OCI-LY1 (cell line): ENCODE measurements at regions not wholly inside any gene's neighbourhood (a gene's known extent, or its start where the extent isn't known, plus 50 kb on each side); places are given as distances from the start of the nearest gene placed in this dataset.

Source experiments
- H2AFZ ChIP-seq: fragments of 200-600 bp; sonication (generic), shearing (Covaris generic); 2 replicates; pipeline ENCODE4 v1.6.0; 2014; ENCODE audit warnings: antibody characterized with exemption, mild to moderate bottlenecking, low read length
- H3F3A ChIP-seq: fragments of 200-600 bp; sonication (generic), shearing (Covaris generic); 2 replicates; pipeline ENCODE4 v1.6.0; 2014; ENCODE audit warnings: mild to moderate bottlenecking, antibody characterized with exemption, low read length, moderate library complexity; ENCODE audit not compliant: insufficient read depth
- H3K27ac ChIP-seq: fragments of 200-600 bp; sonication (generic); 2 replicates; pipeline ENCODE4 v1.5.1; 2014; ENCODE audit warnings: low read length, mixed run types, mild to moderate bottlenecking, low read depth; ENCODE audit not compliant: poor library complexity, severe bottlenecking
- H3K27me3 ChIP-seq: fragments of 200-600 bp; sonication (generic); 2 replicates; pipeline ENCODE4 v1.6.0; 2014; ENCODE audit warnings: antibody characterized with exemption, mild to moderate bottlenecking, low read length, moderate library complexity; ENCODE audit not compliant: insufficient read depth
- H3K36me3 ChIP-seq: fragments of 200-600 bp; sonication (generic); 2 replicates; pipeline ENCODE4 v1.6.1; 2014; ENCODE audit warnings: mild to moderate bottlenecking, antibody characterized with exemption, low read length, moderate library complexity, mixed read lengths; ENCODE audit not compliant: insufficient read depth
- H3K4me1 ChIP-seq: fragments of 200-600 bp; sonication (generic); 2 replicates; pipeline ENCODE4 v1.5.1; 2014; ENCODE audit warnings: mild to moderate bottlenecking, low read length, moderate library complexity; ENCODE audit not compliant: insufficient read depth, severe bottlenecking
- H3K4me2 ChIP-seq: fragments of 200-600 bp; sonication (generic), shearing (Covaris generic); 2 replicates; pipeline ENCODE4 v1.6.1; 2014; ENCODE audit warnings: low read length
- H3K4me3 ChIP-seq: fragments of 200-600 bp; sonication (generic); 2 replicates; pipeline ENCODE4 v1.5.1; 2014; ENCODE audit warnings: low read length, low read depth, mild to moderate bottlenecking, mixed read lengths; ENCODE audit not compliant: poor library complexity, severe bottlenecking
- H3K79me2 ChIP-seq: fragments of 200-600 bp; shearing (Covaris generic); 2 replicates; pipeline ENCODE4 v1.6.1; 2016; ENCODE audit warnings: mixed run types, low read length, mixed read lengths; ENCODE audit not compliant: insufficient read depth
- H3K9ac ChIP-seq: fragments of 200-600 bp; sonication (generic), shearing (Covaris generic); 2 replicates; pipeline ENCODE4 v1.6.1; 2014; ENCODE audit warnings: mild to moderate bottlenecking, low read length, mixed read lengths
- H3K9me2 ChIP-seq: fragments of 200-600 bp; sonication (generic), shearing (Covaris generic); 2 replicates; pipeline ENCODE4 v1.6.1; 2014; ENCODE audit warnings: low read depth, mild to moderate bottlenecking, low read length, mixed read lengths
- H3K9me3 ChIP-seq: fragments of 200-600 bp; shearing (Covaris generic); 2 replicates; pipeline ENCODE4 v1.6.1; 2014; ENCODE audit warnings: low read length, mixed read lengths
- H4K20me1 ChIP-seq: fragments of 200-600 bp; sonication (generic), shearing (Covaris generic); 2 replicates; pipeline ENCODE4 v1.6.0; 2016; ENCODE audit warnings: mild to moderate bottlenecking, low read length; ENCODE audit not compliant: insufficient read depth
- CTCF ChIP-seq: fragments of 200-600 bp; sonication (generic), shearing (Covaris generic); IDR thresholded peaks from 2 replicates; pipeline ENCODE4 v1.5.1; 2017; ENCODE audit warnings: mild to moderate bottlenecking, antibody characterized with exemption, low read length, moderate library complexity, mixed read lengths
- EZH2 ChIP-seq: fragments of 200-600 bp; sonication (generic), shearing (Covaris generic); IDR thresholded peaks from 2 replicates; pipeline ENCODE4 v1.8.0; 2017; ENCODE audit warnings: borderline replicate concordance, mixed run types, mild to moderate bottlenecking, antibody characterized with exemption, low read length, moderate library complexity, mixed read lengths

- Histone ChIP-seq H3K27me3 (peaks cover 4% of the 10 kb centered on the region; the same call in 1 of the 2 replicates), H3K9me3 (no peaks in the 10 kb centered on the region), H3K4me1 (no peaks in the 10 kb centered on the region), H3K9ac (no peak overlapping the region), H3K4me2 (no peak overlapping the region), H3F3A (no peaks in the 10 kb centered on the region), H3K9me2 (no peaks in the 10 kb centered on the region), H3K27ac (no peak overlapping the region), H4K20me1 (no peaks in the 10 kb centered on the region), H3K79me2 (no peaks in the 10 kb centered on the region), H2AFZ (no peak overlapping the region), H3K36me3 (no peaks in the 10 kb centered on the region), H3K4me3 (no peak overlapping the region)
- no peak for TF ChIP-seq CTCF
- TF ChIP-seq EZH2 = no peak
Measured at GRCh38 chr7:148478551-148478950, 112.0 kb upstream of the C7orf33 start.

GRCh38 chr7:148480479-148481146, 110.0 kb upstream of the C7orf33 start:
- no peaks in the 10 kb centered on the region for H3K4me1 ChIP-seq
- TF ChIP-seq EZH2 = no peak
- H3K9me2 ChIP-seq = no peaks in the 10 kb centered on the region

GRCh38 chr7:148481147-148481526, 109.4 kb upstream of the C7orf33 start:
- TF ChIP-seq CTCF (no peak), EZH2 (no peak)
- Histone ChIP-seq H3K9ac (no peak overlapping the region), H3K27me3 (peaks cover 5% of the 10 kb centered on the region; the same call in 1 of the 2 replicates), H3K9me3 (no peaks in the 10 kb centered on the region), H3K4me1 (no peaks in the 10 kb centered on the region), H3K4me3 (no peak overlapping the region), H2AFZ (no peak overlapping the region), H3K27ac (no peak overlapping the region), H3F3A (no peaks in the 10 kb centered on the region), H3K9me2 (no peaks in the 10 kb centered on the region), H3K79me2 (no peaks in the 10 kb centered on the region), H3K4me2 (no peak overlapping the region), H3K36me3 (no peaks in the 10 kb centered on the region), H4K20me1 (no peaks in the 10 kb centered on the region)

More at GRCh38 chr7:148480479-148481146, 110.0 kb upstream of the C7orf33 start:
- Histone ChIP-seq H3K4me2 (no peak overlapping the region), H3F3A (no peaks in the 10 kb centered on the region), H3K36me3 (no peaks in the 10 kb centered on the region), H3K4me3 (no peak overlapping the region), H3K9ac (no peak overlapping the region), H4K20me1 (no peaks in the 10 kb centered on the region), H3K27me3 (peaks cover 5% of the 10 kb centered on the region; the same call in 1 of the 2 replicates), H3K79me2 (no peaks in the 10 kb centered on the region), H3K27ac (no peak overlapping the region), H2AFZ (no peak overlapping the region), H3K9me3 (no peaks in the 10 kb centered on the region)
